ENCODE measurements at regions not wholly inside any gene's neighbourhood (a gene's known extent, or its start where the extent isn't known, plus 50 kb on each side); places are given as distances from the start of the nearest gene placed in this dataset.
"Not testable (repeated sequence)": the region's sequence is repeated elsewhere in the genome, so short reads cannot be mapped to it uniquely, and the experiment has no call there.

DNA sequence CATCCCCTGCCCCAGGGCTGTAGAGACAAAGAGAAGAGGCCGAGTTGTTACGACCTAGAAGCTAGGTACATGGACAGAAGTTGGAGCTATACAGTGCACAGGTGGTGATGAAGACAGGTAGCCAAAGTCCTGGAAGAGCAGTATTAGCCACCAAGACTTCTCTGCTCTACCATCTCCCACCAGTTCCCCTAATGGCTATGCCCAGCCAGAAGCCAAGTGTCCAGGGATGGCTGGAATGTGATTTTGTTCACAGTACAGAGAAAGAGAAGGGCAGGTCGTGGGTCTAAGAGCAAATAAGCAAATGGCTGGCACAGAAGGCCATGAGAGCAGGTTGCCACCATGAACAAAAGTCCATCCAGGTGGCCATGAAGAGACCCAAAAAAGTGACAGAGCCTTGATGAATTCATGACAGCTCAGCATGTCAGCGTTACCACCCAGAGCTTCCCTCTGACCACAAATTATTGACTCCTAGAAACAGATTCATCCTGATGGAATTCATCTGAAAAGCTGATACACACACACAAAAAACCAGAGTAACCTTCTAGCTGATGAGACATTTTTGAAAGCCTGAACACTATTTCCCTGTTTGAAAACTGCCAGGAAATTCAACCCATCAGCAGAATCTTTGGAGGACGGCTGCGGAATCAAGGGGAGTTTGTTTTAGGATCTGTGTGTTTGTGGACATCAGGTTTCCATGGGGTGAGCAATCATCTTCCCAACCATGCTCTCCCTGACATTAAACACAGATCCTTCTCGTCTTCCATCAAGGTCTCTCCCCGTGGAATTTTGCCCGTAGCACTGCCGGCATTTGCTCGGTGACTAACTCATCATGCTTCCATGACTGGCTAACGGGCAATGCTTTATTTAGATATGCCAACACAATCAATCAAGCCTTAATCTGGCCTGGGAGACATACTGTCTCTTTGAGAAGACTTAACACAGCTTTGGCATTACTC is 906.7 kb upstream of the AUTS2 start:
- no peak for DNase-seq (ENCODE audit: low read depth in 2 of 2)

DNA sequence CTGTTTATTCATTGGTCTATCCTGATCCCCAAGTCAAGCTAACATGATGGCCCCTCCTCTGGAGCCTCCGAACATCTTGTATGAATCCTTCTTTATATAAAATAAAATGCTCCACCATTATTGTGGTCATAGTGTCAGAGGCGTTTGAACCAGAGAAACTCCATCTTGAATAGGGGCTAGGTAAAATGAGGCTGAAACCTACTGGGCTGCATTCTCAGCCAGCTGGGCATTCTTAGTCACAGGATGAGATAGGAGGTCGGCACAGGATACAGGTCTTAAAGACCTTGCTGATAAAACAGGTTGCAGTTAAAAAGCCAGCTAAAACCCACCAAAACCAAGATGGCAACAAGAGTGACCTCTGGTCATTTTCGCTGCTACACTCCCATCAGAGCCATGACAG is 905.8 kb upstream of the AUTS2 start:
- DNase-seq (ENCODE audit: low read depth in 2 of 2): no peak

DNA sequence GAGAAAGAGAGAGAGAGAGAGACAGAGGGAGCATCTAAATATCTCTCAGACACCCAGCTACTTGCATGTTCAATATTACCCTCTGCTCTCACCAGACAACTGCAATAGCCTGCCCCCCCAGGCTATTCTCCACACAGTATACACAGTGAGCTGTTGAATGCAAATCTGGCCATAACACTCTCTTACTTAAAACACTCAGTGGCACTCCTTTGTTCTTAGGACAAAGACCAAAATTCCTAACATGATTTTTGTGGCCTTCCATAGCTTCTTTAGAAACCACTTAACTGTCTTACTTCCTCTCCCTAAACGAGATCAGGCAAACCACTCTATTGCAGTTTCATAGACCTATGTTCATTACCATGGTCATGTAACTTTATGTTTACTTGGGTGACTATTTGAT is 903.6 kb upstream of the AUTS2 start:
- DNase-seq (ENCODE audit: low read depth in 2 of 2): no peak

DNA sequence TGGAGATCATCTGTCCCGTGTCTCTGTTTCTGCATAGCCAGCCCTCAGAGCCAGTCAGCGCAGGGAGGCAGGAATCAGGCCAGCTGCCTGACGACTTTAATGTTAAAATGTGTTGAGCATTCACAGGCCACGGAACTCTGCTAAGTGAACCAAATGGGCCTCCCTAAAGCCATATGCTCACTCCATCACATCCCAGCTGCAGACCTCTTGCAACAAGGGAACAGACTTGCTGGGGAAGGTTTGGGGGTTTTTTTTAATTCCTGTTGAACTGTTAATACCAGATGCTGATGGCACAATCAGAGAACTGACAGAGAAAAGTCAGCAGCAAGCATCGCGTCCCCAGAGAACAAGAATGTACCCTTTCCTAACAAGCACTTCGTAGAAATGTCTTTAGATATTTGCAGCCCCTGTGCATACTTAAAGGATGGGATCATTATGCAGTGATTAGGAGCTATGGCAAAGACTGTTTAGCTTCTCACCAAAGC is 900.4 kb upstream of the AUTS2 start:
- DNase-seq (ENCODE audit: low read depth in 2 of 2): no peak

DNA sequence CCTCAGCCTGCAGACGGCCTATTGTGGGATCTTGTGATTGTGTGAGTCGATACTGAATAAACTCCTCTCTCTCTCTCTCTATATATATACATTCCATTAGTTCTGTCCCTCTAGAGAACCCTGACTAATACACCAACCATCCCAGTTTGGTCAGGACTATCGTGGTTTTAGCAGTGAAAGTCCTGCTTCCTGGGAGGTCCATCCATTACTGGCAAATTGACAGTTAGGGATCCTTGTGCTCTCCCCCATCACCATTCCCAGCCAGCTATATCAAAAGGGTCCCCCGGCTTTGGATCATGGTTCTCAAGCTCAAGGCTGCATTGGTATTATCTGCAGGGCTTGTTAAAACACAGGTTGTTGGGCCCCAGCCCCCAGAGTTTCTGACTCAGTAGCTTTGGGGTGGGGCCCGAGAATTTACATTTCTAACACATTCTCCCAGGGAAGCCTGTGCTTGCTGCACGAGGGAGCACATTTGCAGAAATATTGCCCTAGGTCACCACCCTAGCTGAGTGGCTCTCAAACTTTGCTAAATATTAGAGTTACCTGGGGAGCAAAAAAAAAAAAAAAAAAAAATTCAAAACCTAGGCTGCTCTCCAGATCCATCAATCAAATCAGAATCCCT is 899.1 kb upstream of the AUTS2 start:
- no peak for DNase-seq (ENCODE audit: low read depth in 2 of 2)

DNA sequence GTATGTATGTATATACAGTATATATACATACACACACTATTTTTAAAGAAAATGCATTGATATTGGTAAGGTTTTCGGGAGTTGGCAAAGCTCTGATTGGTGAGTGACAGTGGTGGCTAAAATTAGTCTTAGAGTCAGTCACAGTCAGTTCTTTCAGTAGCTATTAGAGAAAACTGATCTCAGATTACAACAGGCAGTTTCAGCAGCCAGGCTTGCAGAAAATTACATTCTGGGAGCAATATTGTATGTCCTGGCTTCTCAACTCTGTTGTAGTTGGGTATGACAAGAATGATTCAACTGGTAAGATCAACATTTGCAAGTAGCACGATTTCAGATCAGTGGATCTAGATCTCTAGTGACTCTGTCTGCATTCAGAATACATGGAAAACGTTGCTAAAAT is 897.9 kb upstream of the AUTS2 start:
- DNase-seq (ENCODE audit: low read depth in 2 of 2): no peak

DNA sequence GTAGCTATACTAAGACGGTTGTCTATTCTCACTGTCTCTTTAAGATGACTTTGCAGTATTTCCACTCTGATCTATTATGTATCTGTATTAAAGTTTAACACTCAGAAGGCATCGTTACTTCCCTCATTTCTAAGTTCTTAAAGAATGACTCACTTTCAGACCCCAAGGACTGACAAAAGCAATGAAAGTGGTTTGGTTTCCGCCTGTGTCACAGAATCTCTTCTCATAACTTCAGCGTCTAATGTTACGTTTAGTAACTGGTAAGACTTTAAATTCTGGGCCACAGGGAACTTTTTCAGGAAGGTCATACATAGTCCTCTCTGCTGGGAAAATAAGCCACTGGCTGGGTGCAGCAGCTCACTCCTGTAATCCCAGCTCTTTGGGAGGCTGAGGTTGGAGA is 892.0 kb upstream of the AUTS2 start:
- no peak for DNase-seq (ENCODE audit: low read depth in 2 of 2)

DNA sequence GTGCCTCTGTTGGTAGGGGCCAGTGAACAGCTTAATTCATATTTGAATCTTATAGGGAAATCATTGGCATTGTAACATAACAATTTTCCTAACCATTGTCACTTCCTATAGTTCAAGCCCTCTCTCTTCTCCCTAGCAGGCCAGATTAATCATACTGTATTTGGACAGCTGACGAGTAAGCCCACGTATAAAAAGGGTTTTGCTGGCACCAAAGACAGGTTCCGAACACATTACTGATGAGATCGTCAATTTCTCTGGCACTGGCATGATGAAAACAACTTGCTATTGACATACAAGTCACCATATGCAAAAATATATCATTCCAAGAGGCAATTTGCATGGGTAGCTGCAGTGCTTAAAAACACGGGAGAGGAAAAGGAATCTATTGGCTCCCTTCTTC is 891.1 kb upstream of the AUTS2 start:
- DNase-seq (ENCODE audit: low read depth in 2 of 2): no peak

DNA sequence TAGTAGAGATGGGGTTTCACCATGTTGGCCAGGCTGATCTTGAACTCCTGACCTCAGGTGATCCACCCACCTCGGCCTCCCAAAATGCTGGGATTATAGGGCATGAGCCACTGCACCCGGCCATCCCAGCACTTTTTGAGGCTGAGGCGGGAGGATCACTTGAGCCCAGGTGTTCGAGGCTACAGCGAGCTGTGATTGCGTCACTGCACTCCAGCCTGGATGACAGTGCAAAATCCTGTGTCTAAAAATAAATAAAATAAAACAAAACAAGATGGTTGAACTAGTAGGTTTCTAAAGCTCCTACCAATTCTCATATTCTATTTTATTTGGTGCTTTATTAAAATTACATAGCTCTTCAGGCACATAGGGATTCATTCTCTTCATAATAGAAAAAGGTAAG is 890.3 kb upstream of the AUTS2 start:
- no peak for DNase-seq (ENCODE audit: low read depth in 2 of 2)

DNA sequence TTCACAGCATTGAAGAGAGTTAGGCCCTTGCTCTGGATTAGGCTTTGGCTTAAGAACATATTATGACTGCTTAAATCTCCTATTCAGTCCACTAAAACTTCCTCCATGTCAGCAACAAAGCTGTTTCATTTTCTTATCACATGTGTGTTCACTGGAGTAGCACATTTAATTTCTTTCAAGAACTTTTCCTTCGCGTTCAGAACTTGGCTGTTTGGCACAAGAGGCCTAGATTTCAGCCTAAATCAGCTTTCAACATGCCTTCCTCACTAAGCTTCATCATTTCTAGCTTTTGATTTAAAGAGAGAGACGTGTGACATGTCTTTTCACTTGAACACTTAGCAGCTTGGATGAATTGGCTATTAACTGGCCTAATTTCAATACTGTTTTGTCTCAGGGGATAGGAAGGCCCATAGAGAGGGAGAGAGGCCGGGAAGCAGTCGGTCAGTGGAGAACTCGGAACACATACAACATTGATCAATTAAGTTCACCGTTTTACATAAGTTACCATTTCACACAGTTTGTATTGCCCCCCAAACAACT is 885.2 kb upstream of the AUTS2 start:
- no peak for DNase-seq (ENCODE audit: low read depth in 2 of 2)

DNA sequence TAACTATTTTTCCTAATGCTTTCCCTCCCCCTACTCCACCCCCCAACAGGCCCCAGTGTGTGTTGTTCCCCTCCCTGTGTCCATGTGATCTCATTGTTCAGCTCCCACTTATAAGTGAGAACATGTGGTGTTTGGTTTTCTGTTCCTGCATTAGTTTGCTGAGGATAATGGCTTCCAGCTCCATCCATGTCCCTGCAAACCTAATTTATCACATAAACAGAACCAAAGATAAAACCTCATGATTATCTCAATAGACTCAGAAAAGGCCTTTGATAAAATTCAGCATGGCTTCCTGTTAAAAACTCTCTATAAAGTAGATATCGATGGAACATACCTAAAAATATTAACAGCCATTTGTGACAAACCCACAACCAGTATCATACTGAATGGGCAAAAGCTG is 884.1 kb upstream of the AUTS2 start:
- DNase-seq (ENCODE audit: low read depth in 2 of 2): not testable (repeated sequence)

DNA sequence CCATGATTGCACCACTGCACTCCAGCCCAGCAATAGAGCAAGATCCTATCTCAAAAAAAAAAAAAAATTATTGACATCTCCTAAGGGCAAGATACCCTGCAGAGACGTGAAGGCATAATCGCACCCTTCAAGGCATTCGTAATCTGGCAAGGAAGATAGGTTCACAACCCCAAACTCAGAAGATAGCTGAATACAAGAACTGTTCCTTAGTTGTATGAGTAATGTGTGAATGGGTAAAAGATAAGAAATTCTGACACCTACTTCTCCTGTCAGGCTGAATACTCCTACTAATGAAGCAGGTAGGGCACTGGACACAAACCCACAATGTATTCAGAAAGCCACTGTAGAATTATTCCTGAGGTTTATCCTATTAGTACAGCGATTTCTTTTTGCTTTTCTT is 882.4 kb upstream of the AUTS2 start:
- no peak for DNase-seq (ENCODE audit: low read depth in 2 of 2)

DNA sequence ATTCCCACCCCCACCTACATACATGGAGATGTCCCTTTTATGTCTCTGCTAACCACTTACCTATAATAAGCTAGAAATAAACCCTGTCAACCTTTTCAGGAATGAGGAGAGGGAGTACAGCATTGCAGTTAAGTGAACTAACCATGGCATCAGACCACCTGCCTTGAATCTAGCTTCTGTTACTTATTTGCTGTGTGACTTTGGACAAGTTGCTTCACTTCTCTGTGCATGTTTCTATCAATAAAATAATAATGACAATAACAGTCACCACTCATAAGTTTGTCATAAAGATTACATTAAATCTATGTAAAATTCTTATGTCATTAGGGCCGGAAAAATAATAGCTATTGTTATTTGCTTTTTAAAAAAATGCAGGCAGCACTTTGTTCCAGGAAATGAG is 881.1 kb upstream of the AUTS2 start:
- DNase-seq (ENCODE audit: low read depth in 2 of 2): no peak

DNA sequence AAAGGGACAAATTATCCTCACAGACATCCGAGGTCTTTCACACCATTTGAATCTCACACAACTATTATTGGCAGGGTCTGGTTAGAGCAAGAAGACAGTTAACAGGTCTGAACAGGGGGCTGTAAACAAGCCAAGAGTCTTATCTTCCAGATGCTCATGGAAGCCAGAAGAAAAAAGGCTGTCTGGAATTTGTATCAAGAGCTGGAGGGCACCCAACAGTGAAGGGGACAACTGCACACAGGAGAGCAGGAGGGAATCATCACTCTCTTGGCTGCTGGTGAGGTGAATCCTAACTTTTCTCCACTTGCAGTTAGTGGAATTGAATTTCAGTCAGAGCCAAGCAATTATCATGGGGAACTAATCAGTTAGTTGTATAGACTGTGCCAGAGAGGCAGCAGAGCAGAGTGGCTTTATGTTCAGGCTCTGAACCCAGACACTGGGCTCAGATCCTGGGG is 880.2 kb upstream of the AUTS2 start:
- no peak for DNase-seq (ENCODE audit: low read depth in 2 of 2)

DNA sequence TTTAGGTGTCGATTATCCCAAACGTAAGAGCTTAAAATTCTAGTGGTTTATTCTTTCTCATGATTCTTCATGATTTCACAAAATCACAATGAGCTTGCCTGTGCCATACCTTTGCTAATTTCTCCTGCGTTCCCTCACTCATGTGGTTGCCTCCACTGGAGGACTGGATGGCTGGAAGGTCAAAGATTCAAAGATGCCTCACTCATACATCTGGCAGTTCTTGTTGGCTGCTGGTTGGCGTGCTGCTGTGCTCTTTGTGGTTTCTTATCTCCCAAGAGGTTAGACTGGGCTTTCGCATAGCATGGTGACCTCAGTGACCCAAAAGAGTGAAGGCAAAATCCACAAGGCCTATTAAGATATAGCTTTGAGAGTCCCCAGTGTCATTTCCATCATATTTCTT is 877.6 kb upstream of the AUTS2 start:
- DNase-seq (ENCODE audit: low read depth in 2 of 2): no peak

DNA sequence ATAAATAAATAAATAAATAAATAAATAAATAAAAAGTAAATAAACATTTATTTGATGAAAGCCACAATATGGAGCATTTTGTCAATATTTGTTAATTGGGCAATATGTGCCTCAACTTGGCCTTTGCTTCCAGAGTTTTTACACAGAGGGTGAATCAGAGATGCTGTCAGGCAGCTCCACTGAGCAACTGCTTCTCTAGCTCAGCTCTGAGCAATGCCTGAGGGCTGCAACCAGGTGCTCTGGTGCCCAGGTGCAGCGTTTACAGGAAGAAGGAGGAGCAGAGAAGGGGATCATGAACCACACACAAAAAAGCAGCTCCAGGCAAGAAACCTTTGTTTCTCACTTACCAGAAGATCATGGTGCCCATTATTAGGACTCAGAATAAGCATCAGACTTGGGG is 876.2 kb upstream of the AUTS2 start:
- no peak for DNase-seq (ENCODE audit: low read depth in 2 of 2)

DNA sequence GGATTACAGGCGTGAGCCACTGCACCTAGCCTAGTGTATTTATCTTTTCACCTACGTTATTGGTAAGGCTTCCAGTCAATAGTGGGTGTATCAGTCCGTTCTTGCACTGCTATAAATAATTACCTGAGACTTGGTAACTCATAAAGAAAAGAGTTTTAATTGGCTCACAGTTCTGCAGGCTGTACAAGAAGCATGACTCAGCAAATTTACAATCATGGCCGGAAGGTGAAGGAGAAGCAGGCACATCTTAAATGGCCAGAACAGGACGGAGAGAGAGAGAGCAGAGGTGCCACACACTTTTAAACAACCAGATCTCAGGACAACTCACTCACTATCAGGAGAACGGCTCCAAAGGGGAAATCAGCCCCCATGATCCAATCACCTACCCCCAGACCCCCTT is 873.3 kb upstream of the AUTS2 start:
- DNase-seq (ENCODE audit: low read depth in 2 of 2): no peak

DNA sequence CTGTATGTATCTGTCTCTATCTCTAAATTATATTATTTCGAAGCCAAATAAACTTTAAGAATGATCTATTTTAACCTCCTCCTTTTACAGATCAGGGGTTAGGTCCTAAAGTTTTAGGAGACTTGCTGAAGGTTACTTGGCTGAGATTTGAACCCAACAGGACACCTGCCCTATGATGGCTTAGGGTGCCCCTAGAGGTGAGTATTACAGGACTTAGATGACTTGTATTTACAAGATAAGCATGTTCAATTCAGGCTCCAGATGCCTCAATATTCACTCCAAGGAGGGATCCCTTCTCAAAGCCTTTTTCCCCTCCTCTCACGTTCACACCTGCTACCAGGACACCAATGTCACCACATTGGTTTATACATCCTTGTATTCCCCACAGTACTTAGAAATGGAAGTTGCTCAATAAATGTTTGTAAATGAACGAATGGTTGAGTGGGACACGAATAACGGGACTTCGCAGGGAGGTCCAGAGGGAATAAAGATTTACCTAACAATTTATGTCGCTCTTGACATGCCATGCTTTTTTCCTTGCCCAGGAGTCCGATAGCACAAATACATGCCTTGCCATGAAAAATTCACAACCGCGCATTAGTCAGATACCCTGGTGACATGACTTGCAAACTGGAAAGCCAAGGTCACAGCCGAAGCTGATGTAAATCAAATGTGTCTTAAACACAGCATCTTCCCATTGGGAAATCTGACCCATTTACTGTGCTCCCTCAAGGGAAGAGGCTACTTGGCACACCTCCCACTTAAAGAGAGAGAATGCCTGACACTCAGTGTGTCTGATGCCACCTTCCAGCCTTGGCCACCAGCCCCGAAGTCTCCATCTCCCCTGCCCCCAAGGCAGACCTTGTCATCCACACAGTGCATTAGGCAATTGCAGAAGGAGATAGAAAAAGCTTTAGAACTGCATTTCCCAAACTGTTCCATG is 872.2 kb upstream of the AUTS2 start:
- DNase-seq (ENCODE audit: low read depth in 2 of 2): no peak

DNA sequence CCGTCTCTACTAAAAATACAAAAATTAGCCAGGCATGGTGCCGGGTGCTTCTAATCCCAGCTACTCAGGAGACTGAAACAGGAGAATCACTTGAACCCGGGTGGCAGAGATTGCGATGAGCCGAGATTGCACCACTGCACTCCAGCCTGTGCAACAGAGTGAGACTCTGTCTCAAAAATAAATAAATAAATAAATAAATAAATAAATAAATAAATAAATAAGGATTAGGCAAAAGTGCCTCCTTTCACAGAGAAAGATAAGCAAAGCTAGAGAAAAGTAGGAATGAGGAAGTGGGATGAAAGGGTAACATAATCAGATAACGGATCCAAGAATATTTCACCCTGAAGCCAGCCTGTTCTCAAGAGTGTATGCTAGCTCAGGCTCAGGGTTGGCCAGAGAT is 869.6 kb upstream of the AUTS2 start:
- DNase-seq (ENCODE audit: low read depth in 2 of 2): not testable (repeated sequence)

DNA sequence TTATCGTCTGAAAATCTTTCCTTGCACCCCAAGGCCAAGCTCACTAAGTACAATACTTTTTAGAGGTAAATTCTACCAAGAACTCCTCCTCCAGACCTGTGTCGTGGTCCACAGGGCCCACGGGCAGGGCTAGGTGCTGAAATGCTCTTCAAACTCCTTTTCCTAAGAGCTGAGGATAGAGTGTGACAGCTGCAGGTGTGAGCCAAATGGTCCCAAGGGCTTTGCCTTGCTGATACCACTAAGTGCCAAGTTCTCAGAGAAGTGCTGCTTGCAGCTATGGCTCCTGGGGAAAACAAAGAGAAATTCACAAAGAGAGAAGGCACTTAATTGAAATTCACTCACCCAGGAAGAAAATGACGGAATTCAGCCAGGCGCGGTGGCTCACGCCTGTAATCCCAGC is 868.9 kb upstream of the AUTS2 start:
- DNase-seq (ENCODE audit: low read depth in 2 of 2): no peak

DNA sequence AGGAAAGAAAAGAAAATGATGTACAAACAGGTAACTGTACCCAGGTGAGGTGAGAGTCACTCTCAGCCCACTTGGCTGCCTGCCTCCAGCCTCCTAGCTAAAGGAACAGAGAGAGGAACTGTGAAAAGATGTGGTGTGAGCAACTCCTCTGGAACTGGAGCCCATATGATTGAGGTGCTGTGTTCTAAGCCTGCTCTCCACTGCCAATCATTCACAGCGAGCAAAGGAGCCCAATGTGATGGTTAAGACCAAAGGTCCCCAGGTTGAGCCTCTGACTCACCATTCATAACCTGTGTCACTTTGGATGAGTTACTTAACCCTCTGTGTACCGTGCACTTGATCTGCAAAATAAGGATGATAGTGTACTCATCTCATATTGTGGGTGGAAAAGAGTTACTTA is 868.1 kb upstream of the AUTS2 start:
- no peak for DNase-seq (ENCODE audit: low read depth in 2 of 2)

DNA sequence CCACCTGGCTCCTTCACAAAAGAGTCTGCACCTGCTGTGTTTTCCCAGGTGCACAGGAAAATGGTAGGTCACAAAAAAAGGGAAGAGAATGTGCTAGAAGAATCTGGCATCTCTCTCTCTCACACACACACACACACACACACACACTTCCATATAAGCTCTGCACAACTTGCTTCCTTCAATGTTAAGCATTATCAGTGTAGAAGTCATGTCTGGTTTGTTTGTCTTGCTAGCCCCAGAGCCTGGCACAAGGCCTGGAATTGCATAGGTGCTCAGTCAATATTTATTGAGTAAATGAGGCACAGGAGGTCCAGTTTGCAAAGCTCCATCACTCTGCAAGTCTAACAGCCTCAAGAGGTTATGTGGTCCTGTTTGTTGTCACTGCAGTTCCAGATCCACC is 867.3 kb upstream of the AUTS2 start:
- DNase-seq (ENCODE audit: low read depth in 2 of 2): no peak
